Left cardiac atrium (tissue), 4 donors: ENCODE measurements at regions not wholly inside any gene's neighbourhood (a gene's known extent, or its start where the extent isn't known, plus 50 kb on each side); places are given as distances from the start of the nearest gene placed in this dataset.

Source experiments
- ATAC-seq, 2 donors: fragments of 200-7000 bp; cut with Tn5 transposase; one replicate each; pipeline ENCODE4 v1.9.1; 2020; ENCODE audit warnings: mild to moderate bottlenecking in 2 of 2, moderate library complexity in 2 of 2
- DNase-seq: peaks from one replicate; pipeline ENCODE4 v3.0.0-alpha.2; 2020
- intact Hi-C, 2 donors: fragments of 100-400 bp; cut with DNase I; formaldehyde crosslinking; loops; one replicate each; pipeline versions ENCODE4 v1.14.1 to v1.15.1; 2022 to 2023
- donor health status: DM: no; HTN: yes; CAD: no.
- donor health status: DM: no; HTN: yes; CAD: no; lungs with severe emphysema.
- donor health status: DM: yes; HTN: yes; CAD: no.
- donor health status: Dilated cardiomyopathy.

- intact Hi-C loops, result no loop called here
- ATAC-seq (no peak), DNase-seq (no peak)
Measured at GRCh38 chr10:52627279-52627678, 145.3 kb downstream of the MBL2 start.

- no peak for ATAC-seq
- intact Hi-C loops, result no loop called here
- DNase-seq, result no peak
Measured at GRCh38 chr10:52631146-52631545, 141.4 kb downstream of the MBL2 start.

GRCh38 chr10:52631648-52632047 lies 140.9 kb downstream of the MBL2 start:
- intact Hi-C loops, result no loop called here
- no peak for DNase-seq
- ATAC-seq, result no peak

- intact Hi-C loops, result no loop called here
- no peak for ATAC-seq
- no peak for DNase-seq
Measured at GRCh38 chr10:52632591-52632990, 140.0 kb downstream of the MBL2 start.

GRCh38 chr10:52633266-52633665 lies 139.3 kb downstream of the MBL2 start:
- intact Hi-C loops, result no loop called here
- ATAC-seq, result no peak
- no peak for DNase-seq

- DNase-seq (no peak), ATAC-seq (no peak)
- intact Hi-C loops, result no loop called here
Measured at GRCh38 chr10:52635651-52636050, 136.9 kb downstream of the MBL2 start.

- DNase-seq, result no peak
- ATAC-seq, result no peak
- intact Hi-C loops, result no loop called here
Measured at GRCh38 chr10:52636874-52637273, 135.7 kb downstream of the MBL2 start.

- ATAC-seq, result no peak
- intact Hi-C loops, result no loop called here
- DNase-seq, result no peak
Measured at GRCh38 chr10:52637592-52637991, 135.0 kb downstream of the MBL2 start.

- intact Hi-C loops, result loop anchor here in 1 of 2 donors (10.0 kb wide), 1 partner anchor 325 kb away; the partner anchor contains the start of gene DKK1
- DNase-seq, result no peak
- no peak for ATAC-seq
Measured at GRCh38 chr10:52639652-52640051, 132.9 kb downstream of the MBL2 start.

GRCh38 chr10:52642208-52642607 lies 130.4 kb downstream of the MBL2 start:
- intact Hi-C loops, result loop anchor here in 1 of 2 donors (10.0 kb wide), 1 partner anchor 327 kb away; the partner anchor contains the start of gene DKK1

GRCh38 chr10:52644373-52645186 lies 128.0 kb downstream of the MBL2 start:
- intact Hi-C loops, result loop anchor here in 1 of 2 donors (2.0 to 10.0 kb wide), 2 partner anchors 84 to 330 kb away; partner anchors contain the start of gene DKK1
- DNase-seq (peak; percentile 38), ATAC-seq (peak in 1 of 2 donors; percentile 49)

More at GRCh38 chr10:52642208-52642607, 130.4 kb downstream of the MBL2 start:
- DNase-seq (no peak), ATAC-seq (no peak)

GRCh38 chr10:52645187-52645758 lies 127.3 kb downstream of the MBL2 start:
- ATAC-seq, result no peak
- no peak for DNase-seq
- intact Hi-C loops, result loop anchor here in 1 of 2 donors (2.0 to 10.0 kb wide), 2 partner anchors 84 to 330 kb away; partner anchors contain the start of gene DKK1

- DNase-seq (no peak), ATAC-seq (no peak)
- intact Hi-C loops, result loop anchor here in 1 of 2 donors (10.0 kb wide), 1 partner anchor 335 kb away; the partner anchor contains the start of gene DKK1
Measured at GRCh38 chr10:52649511-52649910, 123.1 kb downstream of the MBL2 start.

- no peak for ATAC-seq
- intact Hi-C loops, result no loop called here
- DNase-seq, result no peak
Measured at GRCh38 chr10:52650873-52651272, 121.7 kb downstream of the MBL2 start.

- intact Hi-C loops, result no loop called here
- DNase-seq (no peak), ATAC-seq (no peak)
Measured at GRCh38 chr10:52651293-52651692, 121.3 kb downstream of the MBL2 start.

- intact Hi-C loops, result no loop called here
- no peak for ATAC-seq
- no peak for DNase-seq
Measured at GRCh38 chr10:52652431-52653262, 119.9 kb downstream of the MBL2 start.

GRCh38 chr10:52653263-52653909 lies 119.2 kb downstream of the MBL2 start:
- intact Hi-C loops, result no loop called here
- DNase-seq (peak; percentile 28), ATAC-seq (peak; percentile 81 to 94)

GRCh38 chr10:52654201-52654600 lies 118.4 kb downstream of the MBL2 start:
- DNase-seq (no peak), ATAC-seq (peak; percentile 50 to 76)
- intact Hi-C loops, result no loop called here

GRCh38 chr10:52658112-52658511 lies 114.5 kb downstream of the MBL2 start:
- no peak for ATAC-seq
- intact Hi-C loops, result no loop called here
- no peak for DNase-seq
